ENCODE measurements at regions not wholly inside any gene's neighbourhood (a gene's known extent, or its start where the extent isn't known, plus 50 kb on each side); places are given as distances from the start of the nearest gene placed in this dataset.

DNA sequence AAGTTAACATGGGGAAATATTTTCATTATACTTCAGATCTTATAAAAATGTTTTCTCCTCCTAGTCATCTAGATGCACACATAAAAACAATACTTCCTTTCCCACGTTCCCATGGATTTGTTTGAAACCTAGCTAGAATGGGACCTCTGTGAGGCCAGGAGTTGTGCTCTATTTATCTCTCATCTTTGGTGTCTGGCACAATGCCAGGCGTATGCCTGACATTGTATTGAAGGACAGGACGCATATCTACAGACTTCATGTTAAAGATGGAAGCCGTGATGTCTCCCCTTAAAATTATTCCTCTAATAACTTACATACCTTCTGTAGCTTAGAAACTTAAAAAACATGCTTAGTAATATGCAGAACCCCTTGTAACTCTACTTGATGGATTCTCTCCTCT, 394.5 kb upstream of the FAT1 start:
- Histone ChIP-seq H3K27ac (no peak overlapping the region), H3K79me2 (ENCODE audit: low read depth) (no peaks in the 10 kb centered on the region), H4K20me1 (ENCODE audit: low read depth) (no peaks in the 10 kb centered on the region), H3K9ac (no peak overlapping the region), H3K4me2 (no peak overlapping the region), H3K9me3 (ENCODE audit: low read depth) (no peaks in the 10 kb centered on the region), H3K36me3 (no peaks in the 10 kb centered on the region), H3F3A (ENCODE audit: low read depth) (no peaks in the 10 kb centered on the region), H3K27me3 (no peaks in the 10 kb centered on the region), H2AFZ (replicated peaks) (no peak overlapping the region), H3K4me3 (no peak overlapping the region), H3K4me1 (no peaks in the 10 kb centered on the region)
- Mint-ChIP-seq H3K27me3 (ENCODE audit: insufficient read depth, low read depth) (peaks cover 2% of the 10 kb centered on the region), H3K27ac (no peak overlapping the region), H3K9me3 (no peaks in the 10 kb centered on the region), H3K4me3 (no peak overlapping the region), H3K4me1 (no peaks in the 10 kb centered on the region), H3K36me3 (no peaks in the 10 kb centered on the region)
- no peak for DNase-seq (ENCODE audit: low spot score)
- TF ChIP-seq EZH2phosphoT487 (IDR thresholded peaks at IDR 0.05) (no peak), EZH2 (IDR thresholded peaks at IDR 0.05) (no peak)
- TF ChIP-seq, protein P1, sequence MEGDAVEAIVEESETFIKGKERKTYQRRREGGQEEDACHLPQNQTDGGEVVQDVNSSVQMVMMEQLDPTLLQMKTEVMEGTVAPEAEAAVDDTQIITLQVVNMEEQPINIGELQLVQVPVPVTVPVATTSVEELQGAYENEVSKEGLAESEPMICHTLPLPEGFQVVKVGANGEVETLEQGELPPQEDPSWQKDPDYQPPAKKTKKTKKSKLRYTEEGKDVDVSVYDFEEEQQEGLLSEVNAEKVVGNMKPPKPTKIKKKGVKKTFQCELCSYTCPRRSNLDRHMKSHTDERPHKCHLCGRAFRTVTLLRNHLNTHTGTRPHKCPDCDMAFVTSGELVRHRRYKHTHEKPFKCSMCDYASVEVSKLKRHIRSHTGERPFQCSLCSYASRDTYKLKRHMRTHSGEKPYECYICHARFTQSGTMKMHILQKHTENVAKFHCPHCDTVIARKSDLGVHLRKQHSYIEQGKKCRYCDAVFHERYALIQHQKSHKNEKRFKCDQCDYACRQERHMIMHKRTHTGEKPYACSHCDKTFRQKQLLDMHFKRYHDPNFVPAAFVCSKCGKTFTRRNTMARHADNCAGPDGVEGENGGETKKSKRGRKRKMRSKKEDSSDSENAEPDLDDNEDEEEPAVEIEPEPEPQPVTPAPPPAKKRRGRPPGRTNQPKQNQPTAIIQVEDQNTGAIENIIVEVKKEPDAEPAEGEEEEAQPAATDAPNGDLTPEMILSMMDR (IDR thresholded peaks at IDR 0.05) = no peak

DNA sequence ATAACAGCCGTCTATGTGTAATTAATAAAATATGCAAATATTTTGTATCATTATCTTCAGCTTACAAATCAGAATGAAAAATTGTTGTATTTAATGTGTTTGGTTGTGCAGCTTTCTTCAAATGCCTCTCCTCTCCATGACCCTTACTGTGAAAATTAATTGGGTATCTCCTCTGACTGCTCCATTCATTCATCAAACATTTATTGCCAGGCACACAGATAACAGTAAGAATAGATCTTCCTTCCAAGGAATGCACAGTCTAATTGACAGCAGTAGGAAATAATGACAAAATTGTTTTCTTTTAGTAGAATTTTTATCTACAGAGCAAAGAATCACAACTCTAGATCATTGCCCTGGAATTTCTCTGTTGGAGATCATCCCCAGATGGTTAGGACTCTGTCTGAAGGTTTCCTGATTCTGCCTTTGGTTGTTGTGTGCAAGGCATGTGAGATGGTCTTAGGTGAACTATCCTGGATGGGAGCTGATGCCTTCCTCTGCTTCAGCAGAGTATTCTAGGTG, 395.0 kb upstream of the FAT1 start:
- Histone ChIP-seq H3F3A (ENCODE audit: low read depth) (no peaks in the 10 kb centered on the region), H3K4me2 (no peak overlapping the region)

DNA sequence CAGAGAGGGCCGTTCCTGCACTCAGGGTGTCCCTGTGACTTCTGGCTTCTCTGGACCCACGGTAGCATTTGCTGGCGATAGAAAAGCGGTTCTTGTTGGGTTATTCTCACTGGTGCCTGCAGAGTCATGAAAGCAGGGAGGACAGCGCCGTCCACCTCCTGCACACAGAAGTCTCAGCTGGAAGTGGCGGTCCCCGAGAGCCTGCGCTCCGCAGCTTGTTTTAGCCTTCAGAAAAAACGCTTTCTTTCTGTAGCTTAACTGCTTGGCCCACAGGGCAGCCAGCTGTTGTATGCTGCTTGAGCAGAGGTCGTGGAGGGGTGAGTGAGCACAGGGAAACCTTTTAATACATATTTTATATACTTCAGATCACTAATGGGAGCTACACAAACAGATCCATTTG, 400.7 kb upstream of the FAT1 start:
- no peaks in the 10 kb centered on the region for H4K20me1 ChIP-seq (ENCODE audit: low read depth)
- H3K79me2 ChIP-seq (ENCODE audit: low read depth) = no peaks in the 10 kb centered on the region
- no peaks in the 10 kb centered on the region for H3K36me3 Mint-ChIP-seq
- H3K4me2 ChIP-seq = peak overlapping the region; percentile 28
- H3K27ac ChIP-seq = peak overlapping the region; percentile 44
- peak; percentile 57 for DNase-seq (ENCODE audit: low spot score)
- peak overlapping the region; percentile 87 for H2AFZ ChIP-seq (replicated peaks)
- H3K4me3 Mint-ChIP-seq = no peak overlapping the region
- no peak overlapping the region for H3K9ac ChIP-seq
- TF ChIP-seq, protein P1 (IDR thresholded peaks at IDR 0.05) = no peak
- no peak for TF ChIP-seq EZH2 (IDR thresholded peaks at IDR 0.05)
- H3K27me3 Mint-ChIP-seq (ENCODE audit: insufficient read depth, low read depth) = peaks cover 4% of the 10 kb centered on the region
- H3K4me1 ChIP-seq = peaks cover 12% of the 10 kb centered on the region
- H3K9me3 Mint-ChIP-seq = peaks cover 2% of the 10 kb centered on the region
- H3K27me3 ChIP-seq = no peaks in the 10 kb centered on the region
- peaks cover 8% of the 10 kb centered on the region for H3F3A ChIP-seq (ENCODE audit: low read depth)
- H3K4me1 Mint-ChIP-seq = peaks cover 10% of the 10 kb centered on the region
- H3K4me3 ChIP-seq = no peak overlapping the region
- no peaks in the 10 kb centered on the region for H3K9me3 ChIP-seq (ENCODE audit: low read depth)
- H3K27ac Mint-ChIP-seq = no peak overlapping the region
- no peaks in the 10 kb centered on the region for H3K36me3 ChIP-seq

More for the DNA sequence above, 395.0 kb upstream of the FAT1 start:
- no peaks in the 10 kb centered on the region for H4K20me1 ChIP-seq (ENCODE audit: low read depth)
- Mint-ChIP-seq H3K27me3 (ENCODE audit: insufficient read depth, low read depth) (no peaks in the 10 kb centered on the region), H3K4me1 (peaks cover 2% of the 10 kb centered on the region), H3K4me3 (no peak overlapping the region), H3K36me3 (no peaks in the 10 kb centered on the region), H3K9me3 (no peaks in the 10 kb centered on the region), H3K27ac (no peak overlapping the region)
- H3K36me3 ChIP-seq = no peaks in the 10 kb centered on the region
- TF ChIP-seq, protein P1 (IDR thresholded peaks at IDR 0.05) = no peak
- TF ChIP-seq EZH2phosphoT487 (IDR thresholded peaks at IDR 0.05) (no peak), EZH2 (IDR thresholded peaks at IDR 0.05) (no peak)
- DNase-seq (ENCODE audit: low spot score) = no peak
- H3K9ac ChIP-seq = no peak overlapping the region
- no peaks in the 10 kb centered on the region for H3K27me3 ChIP-seq
- H2AFZ ChIP-seq (replicated peaks) = no peak overlapping the region
- H3K4me3 ChIP-seq = no peak overlapping the region
- no peaks in the 10 kb centered on the region for H3K79me2 ChIP-seq (ENCODE audit: low read depth)
- H3K9me3 ChIP-seq (ENCODE audit: low read depth) = no peaks in the 10 kb centered on the region
- no peak overlapping the region for H3K27ac ChIP-seq
- peaks cover 1% of the 10 kb centered on the region for H3K4me1 ChIP-seq

All from neural progenitor cell (in vitro differentiated cells).